ENCODE measurements at regions not wholly inside any gene's neighbourhood (a gene's known extent, or its start where the extent isn't known, plus 50 kb on each side); places are given as distances from the start of the nearest gene placed in this dataset.
"Not testable (repeated sequence)": the region's sequence is repeated elsewhere in the genome, so short reads cannot be mapped to it uniquely, and the experiment has no call there.

GRCh38 chr10:36051500-36051991 is 409.4 kb upstream of the FZD8 start:
- DNase-seq (ENCODE audit: low read depth): no peak

GRCh38 chr10:36050763-36051499 is 408.8 kb upstream of the FZD8 start:
- DNase-seq (ENCODE audit: low read depth): no peak

DNA sequence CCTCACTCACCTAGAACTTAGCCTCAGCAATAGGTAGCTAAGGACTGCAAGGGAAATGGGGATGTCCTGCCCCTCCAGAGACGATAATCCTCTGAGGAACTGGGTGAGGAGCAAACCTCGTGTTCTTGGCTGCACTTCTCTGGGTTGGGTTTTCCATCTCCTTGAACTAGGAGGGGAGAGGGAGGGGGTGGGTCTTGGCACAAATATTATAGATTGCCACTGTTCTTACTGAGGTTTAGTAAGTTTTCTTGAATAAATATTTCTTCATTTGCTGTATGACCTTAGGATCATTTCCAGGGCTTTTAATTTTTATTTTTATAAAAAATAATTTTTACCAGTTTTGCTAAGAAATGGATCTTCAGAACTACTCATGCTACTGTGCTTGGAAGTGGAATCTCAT is 406.7 kb upstream of the FZD8 start:
- no peak for DNase-seq (ENCODE audit: low read depth)

DNA sequence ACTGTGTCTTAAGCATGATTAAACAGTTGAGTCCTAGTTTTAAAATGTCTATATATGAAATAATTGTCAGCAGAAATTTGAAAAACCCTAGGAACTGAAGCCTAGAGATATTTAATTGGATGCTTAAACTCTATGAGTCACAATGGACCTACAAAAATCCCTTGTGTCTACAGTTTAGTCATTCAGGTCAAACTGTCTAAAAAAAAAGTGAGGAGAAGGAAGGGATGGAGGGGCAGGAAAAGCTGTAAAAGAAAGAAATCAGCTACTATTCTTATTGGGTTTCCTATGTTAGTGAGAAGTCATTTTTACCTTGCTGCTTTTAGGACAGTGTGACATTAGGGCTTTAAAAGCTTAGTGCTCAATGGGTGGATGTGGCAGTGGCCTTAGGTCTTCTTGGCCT is 406.1 kb upstream of the FZD8 start:
- DNase-seq (ENCODE audit: low read depth): no peak

- no peak for DNase-seq (ENCODE audit: low read depth)
Observed at GRCh38 chr10:36042135-36042534, 400.0 kb upstream of the FZD8 start.

DNA sequence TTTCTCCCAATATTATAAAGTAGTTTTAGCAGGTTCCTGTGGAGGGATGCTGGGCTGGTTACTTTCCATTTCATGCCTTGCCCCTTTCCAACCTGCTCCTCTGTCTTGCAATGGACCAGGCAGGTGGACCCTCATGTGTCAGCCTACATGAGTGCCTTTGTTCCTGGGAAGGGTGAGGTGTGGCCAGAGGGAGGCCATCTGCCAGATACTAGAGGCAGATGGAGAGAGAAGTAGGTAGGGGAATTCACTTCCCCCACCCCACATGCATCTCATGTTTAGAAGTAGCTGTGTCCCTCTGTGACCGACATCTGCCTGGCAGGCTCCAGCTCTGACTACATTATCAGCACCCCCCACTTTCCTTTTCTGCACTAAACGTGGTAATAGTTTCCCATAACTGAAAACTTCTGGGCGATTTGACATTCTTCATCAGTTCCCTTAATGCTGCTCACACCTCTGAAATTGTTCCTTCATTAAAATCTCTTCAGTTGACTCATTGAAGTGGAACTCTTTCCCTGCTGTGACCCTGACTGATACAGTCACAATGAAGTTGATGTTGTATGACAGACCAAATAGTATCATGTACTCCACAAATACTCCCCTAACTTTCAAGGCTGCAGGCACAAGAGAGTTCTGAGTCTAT is 396.3 kb upstream of the FZD8 start:
- DNase-seq (ENCODE audit: low read depth): no peak

DNA sequence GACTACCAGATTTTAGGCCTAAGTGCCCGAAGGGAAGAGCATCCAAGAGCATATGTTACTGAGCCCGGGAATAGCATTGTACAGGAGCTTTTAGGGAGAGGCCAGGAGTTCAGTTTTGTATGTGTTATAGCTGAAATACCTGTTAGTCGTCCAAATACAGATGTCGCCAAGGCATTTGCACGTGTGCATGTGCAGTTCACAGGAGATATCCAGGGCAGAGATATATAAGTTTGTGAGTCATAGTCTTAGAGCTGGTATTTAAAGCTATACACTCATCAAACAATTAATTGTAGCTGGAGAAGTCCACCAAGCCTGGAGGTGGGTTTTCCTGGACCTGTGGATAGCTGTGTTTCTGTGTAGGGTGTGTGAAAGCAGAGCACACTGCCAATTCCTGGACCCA is 394.0 kb upstream of the FZD8 start:
- DNase-seq (ENCODE audit: low read depth): no peak

DNA sequence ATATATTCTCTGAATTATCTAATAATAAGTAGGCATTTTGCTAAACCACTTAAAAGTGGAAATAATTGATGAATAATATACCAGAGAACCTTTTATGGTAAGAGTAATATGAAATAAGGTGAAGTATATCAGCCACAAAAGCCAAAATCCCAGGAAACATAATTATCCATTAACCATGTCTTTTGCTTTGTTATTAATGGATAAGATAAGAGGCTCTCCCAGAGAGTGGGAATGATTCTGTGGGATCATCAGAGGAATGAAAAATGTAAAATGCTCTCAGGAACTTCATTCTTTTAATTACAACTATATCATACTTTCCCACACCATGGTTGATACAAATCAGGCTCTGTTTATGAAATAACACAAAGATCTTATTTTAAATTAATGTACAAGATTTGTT is 391.7 kb upstream of the FZD8 start:
- no peak for DNase-seq (ENCODE audit: low read depth)

- no peak for DNase-seq (ENCODE audit: low read depth)
Observed at GRCh38 chr10:36030516-36030915, 388.4 kb upstream of the FZD8 start.

GRCh38 chr10:36026656-36027390 is 384.7 kb upstream of the FZD8 start:
- no peak for DNase-seq (ENCODE audit: low read depth)

DNA sequence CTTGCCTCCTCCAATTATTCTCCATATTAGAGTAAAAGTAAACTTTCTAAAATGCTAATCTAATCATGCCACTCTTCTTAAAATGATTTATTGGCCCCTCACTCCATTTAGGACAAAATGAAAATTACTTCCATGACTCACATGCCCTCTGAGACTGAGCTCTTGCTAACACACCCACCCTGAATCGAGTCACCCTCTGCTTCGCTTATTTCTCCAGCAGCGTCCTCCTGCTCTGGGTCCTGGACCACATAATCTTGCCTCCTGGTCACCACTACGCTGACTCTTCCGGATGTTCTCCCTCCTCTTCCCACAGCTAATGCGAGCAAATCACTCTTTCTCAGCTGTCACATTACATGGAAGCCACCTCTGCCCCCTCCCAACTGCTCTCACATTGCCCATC is 384.0 kb upstream of the FZD8 start:
- DNase-seq (ENCODE audit: low read depth): no peak

- no peak for DNase-seq (ENCODE audit: low read depth)
Observed at GRCh38 chr10:36023939-36024338, 381.8 kb upstream of the FZD8 start.

- no peak for DNase-seq (ENCODE audit: low read depth)
Observed at GRCh38 chr10:36021096-36021495, 379.0 kb upstream of the FZD8 start.

GRCh38 chr10:36019749-36020148 is 377.7 kb upstream of the FZD8 start:
- no peak for DNase-seq (ENCODE audit: low read depth)

DNA sequence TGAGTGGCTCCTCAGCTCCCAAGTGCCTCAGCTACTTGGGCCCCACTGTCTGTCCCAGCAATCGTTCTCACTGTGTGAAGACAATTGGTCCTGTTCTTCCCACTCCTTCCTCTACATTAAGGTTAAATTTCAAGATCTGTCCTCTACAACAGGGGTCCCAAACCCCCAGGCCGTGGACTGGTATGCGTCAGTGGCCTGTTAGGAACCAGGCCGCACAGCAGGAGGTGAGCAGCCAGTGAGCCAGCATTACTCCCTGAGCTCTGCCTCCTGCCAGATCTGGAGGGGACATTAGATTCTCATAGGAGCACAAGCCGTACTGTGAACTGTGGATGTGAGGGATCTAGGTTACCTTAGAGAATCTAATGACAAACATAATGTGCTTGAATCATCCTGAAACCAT is 376.9 kb upstream of the FZD8 start:
- DNase-seq (ENCODE audit: low read depth): no peak

GRCh38 chr10:36017137-36017536 is 375.0 kb upstream of the FZD8 start:
- no peak for DNase-seq (ENCODE audit: low read depth)

GRCh38 chr10:36007369-36007768 is 365.3 kb upstream of the FZD8 start:
- DNase-seq (ENCODE audit: low read depth): no peak

DNA sequence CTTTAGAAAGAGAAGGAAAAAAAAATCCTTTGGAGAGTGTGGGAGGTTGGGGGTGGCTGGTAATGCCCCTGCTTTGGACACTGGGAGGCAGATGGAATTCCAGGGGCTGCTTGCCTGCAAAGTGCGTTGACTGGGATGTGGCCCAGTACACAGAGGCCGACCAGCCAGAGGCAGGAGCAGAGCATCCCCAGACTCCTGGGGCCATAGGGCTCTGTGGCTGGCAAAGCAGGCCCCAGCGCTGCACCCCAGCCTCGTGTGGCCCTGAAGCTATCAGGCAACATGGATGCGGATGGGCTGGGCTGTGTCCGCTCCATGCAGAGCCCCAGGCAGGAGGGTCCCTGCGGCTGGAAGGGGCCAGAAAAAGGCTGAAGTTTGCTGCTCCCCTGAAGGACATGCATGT is 361.6 kb upstream of the FZD8 start:
- DNase-seq (ENCODE audit: low read depth): no peak

- DNase-seq (ENCODE audit: low read depth): no peak
Observed at GRCh38 chr10:36003031-36003600, 361.0 kb upstream of the FZD8 start.

GRCh38 chr10:36002445-36002844 is 360.3 kb upstream of the FZD8 start:
- DNase-seq (ENCODE audit: low read depth): no peak

GRCh38 chr10:36000754-36001153 is 358.7 kb upstream of the FZD8 start:
- DNase-seq (ENCODE audit: low read depth): not testable (repeated sequence)

- DNase-seq (ENCODE audit: low read depth): no peak
Observed at GRCh38 chr10:35998026-35998425, 355.9 kb upstream of the FZD8 start.

DNA sequence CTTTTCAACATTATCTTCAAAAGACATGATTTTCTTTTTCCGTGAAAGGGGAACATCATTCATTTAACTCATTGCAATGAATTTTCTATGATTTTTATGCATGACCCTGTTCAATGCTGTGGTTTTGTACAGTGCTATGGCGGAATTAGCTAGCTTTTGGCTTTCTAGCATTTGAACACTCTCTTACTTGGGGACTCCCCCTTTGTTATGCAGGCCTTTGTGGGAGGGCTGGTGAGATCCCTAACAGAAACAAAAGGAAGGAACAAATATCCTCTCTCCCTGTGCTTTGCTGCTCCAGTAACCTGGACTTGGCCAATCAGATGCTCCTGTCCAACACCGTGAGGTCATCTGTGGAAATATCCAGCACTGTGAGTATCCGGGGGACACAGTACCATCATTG is 353.4 kb upstream of the FZD8 start:
- DNase-seq (ENCODE audit: low read depth): no peak

All from stimulated activated CD8-positive, alpha-beta memory T cell treated with anti-CD3 and anti-CD28 coated beads, Interleukin-12 subunit alpha, Interleukin-12 subunit beta, amount 100 ng/mL, for 1 hour (primary cell).